ENCODE measurements at regions not wholly inside any gene's neighbourhood (a gene's known extent, or its start where the extent isn't known, plus 50 kb on each side); places are given as distances from the start of the nearest gene placed in this dataset.

DNA sequence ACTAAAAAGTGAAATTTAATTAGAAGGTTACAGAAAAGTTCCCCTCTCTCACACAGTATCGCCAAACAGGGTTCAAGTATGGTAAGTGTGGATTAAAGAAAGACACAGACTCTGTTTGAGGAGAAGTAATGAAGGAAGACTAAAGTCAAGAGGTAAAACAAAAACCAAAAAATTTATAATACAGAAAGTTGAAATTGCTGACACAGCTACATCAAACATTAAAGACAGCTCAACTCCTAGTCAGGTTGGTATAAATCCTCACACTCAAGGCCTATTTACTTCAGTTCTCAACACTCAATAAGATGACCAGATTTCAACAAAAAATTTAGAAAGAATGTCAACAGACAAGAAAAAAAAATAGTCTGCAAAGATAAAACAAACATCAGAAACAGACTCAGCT is 300.5 kb upstream of the LINC00305 start:
- H3K4me3 ChIP-seq (ENCODE audit: low read depth, low read length): no peak overlapping the region
- no peak for DNase-seq (ENCODE audit: low read depth)
- TF ChIP-seq, protein P1, sequence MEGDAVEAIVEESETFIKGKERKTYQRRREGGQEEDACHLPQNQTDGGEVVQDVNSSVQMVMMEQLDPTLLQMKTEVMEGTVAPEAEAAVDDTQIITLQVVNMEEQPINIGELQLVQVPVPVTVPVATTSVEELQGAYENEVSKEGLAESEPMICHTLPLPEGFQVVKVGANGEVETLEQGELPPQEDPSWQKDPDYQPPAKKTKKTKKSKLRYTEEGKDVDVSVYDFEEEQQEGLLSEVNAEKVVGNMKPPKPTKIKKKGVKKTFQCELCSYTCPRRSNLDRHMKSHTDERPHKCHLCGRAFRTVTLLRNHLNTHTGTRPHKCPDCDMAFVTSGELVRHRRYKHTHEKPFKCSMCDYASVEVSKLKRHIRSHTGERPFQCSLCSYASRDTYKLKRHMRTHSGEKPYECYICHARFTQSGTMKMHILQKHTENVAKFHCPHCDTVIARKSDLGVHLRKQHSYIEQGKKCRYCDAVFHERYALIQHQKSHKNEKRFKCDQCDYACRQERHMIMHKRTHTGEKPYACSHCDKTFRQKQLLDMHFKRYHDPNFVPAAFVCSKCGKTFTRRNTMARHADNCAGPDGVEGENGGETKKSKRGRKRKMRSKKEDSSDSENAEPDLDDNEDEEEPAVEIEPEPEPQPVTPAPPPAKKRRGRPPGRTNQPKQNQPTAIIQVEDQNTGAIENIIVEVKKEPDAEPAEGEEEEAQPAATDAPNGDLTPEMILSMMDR (conservative IDR thresholded peaks at IDR 0.05; ENCODE audit: low read depth, low read length): no peak

DNA sequence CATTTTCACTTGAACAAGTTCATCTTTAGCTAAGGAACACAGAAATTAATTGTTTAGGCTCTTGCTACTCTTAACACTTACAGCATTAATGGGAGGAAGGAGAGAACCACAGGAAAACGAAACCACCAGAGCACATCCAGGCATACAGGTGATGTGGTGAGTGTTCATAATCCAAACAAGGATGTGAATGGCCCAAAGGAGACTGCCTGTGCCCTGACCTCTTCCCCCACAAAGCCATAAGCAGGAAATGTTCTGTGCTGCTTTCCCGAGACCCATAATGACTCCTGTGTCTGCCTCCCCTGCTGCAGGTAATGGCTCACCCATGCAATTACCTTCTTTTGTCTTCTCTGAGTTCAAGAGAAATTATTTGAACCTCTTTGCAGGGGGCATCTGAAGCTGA is 295.9 kb upstream of the LINC00305 start:
- DNase-seq (ENCODE audit: low read depth): no peak
- TF ChIP-seq, protein P1 (conservative IDR thresholded peaks at IDR 0.05; ENCODE audit: low read depth, low read length): no peak
- no peak overlapping the region for H3K4me3 ChIP-seq (ENCODE audit: low read depth, low read length)

DNA sequence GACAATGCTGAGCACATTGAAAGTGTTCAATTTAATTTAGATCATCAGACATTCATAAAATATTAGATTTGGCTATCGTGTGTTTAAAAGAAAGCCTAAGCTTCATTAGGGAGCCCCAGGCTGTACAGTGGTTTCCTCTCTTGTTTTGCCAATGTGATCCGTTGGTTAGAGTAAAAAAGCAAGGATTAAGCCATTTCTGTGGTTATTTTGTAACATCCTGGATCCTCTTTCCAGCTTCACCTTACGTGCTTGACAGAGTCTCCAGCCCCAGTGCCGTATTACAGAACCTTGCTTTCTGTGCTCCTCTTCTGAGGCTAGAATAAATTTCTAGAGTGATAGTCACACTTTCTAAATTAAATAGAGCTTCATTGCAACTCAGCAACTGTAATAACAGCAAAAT is 289.3 kb upstream of the LINC00305 start:
- TF ChIP-seq, protein P1 (conservative IDR thresholded peaks at IDR 0.05; ENCODE audit: low read depth, low read length): no peak
- DNase-seq (ENCODE audit: low read depth): no peak
- no peak overlapping the region for H3K4me3 ChIP-seq (ENCODE audit: low read depth, low read length)

DNA sequence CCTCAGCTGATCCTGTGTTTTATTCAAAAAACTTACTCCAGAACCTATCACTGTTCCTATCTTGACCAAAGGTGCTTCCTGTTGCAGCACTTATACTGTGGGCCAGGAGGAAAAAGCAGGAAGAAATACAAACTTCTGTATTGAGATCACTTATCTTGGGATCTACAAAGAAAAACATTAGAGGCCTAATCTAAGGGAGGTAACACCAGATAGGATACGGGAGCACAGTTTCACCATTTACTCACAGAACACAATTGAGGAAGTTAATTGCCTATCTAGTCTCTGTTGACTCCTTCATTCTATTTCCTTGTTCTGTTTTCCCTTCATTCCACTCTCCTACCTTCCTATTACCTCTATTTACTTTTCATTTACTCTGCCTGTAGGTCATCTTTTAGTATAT is 287.2 kb upstream of the LINC00305 start:
- H3K4me3 ChIP-seq (ENCODE audit: low read depth, low read length): no peak overlapping the region
- TF ChIP-seq, protein P1 (conservative IDR thresholded peaks at IDR 0.05; ENCODE audit: low read depth, low read length): no peak
- no peak for DNase-seq (ENCODE audit: low read depth)

DNA sequence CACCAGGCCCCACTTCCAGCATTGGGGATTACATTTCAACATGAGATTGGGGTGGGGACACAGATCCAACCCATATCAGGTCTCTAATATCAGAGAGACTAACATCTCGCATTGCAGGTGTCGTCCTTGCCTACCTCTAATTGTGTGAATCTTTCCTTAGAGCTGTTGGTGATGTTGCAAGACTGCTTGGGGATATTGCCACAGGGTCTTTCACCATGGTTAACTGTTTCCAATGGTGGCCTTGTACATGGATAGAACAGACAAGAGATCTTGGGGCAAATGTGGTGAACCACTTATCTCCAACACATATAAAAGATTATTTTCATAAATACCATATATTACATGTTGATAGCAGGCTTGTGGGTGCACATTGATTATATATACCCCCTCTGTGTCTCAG is 270.3 kb upstream of the LINC00305 start:
- DNase-seq (ENCODE audit: low read depth): no peak
- TF ChIP-seq, protein P1 (conservative IDR thresholded peaks at IDR 0.05; ENCODE audit: low read depth, low read length): no peak
- no peak overlapping the region for H3K4me3 ChIP-seq (ENCODE audit: low read depth, low read length)

DNA sequence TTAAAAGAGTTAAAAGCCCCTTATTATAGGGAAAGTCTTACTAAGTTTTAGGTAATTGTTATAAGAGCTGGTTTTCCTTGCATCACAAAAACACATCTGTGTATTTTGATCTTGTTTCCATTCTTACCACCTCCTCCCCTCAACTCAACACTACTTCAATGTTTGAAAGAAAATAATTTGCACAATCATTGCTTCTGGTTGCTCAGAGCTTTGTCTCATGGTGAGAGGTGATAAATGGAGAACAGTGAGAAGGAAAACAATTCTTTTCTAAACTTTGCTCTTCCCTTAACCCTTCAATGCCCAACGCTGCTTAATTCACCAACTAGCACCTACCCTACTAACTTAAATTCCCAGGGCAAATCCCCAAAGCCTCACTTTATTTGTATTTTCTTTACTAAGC is 268.1 kb upstream of the LINC00305 start:
- no peak for DNase-seq (ENCODE audit: low read depth)
- no peak overlapping the region for H3K4me3 ChIP-seq (ENCODE audit: low read depth, low read length)
- TF ChIP-seq, protein P1 (conservative IDR thresholded peaks at IDR 0.05; ENCODE audit: low read depth, low read length): no peak

DNA sequence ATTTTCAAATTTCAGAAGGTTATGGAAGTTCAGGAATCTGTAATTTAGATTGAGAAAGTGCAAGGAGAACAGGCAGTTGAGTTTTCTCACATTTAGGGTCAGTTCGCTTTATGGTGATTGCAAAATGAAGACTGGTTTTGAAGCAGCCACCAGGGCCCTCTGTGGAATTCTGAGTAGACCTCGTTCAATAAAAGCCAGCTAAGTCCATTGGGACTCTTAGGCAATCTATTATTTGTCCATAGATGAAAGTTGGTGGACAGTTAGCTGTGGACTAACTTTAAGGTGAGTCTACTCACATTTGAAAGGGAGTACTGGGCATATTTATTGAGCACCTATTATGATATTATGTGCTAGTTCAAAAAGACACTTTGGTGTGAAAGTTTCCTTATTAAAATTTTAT is 266.3 kb upstream of the LINC00305 start:
- DNase-seq (ENCODE audit: low read depth): no peak
- H3K4me3 ChIP-seq (ENCODE audit: low read depth, low read length): no peak overlapping the region
- TF ChIP-seq, protein P1 (conservative IDR thresholded peaks at IDR 0.05; ENCODE audit: low read depth, low read length): no peak

Data from choroid plexus epithelial cell (primary cell).